Lower leg skin (tissue), 4 donors: ENCODE measurements at regions not wholly inside any gene's neighbourhood (a gene's known extent, or its start where the extent isn't known, plus 50 kb on each side); places are given as distances from the start of the nearest gene placed in this dataset.

Source experiments
- DNase-seq, 2 donors: peaks; one replicate each; pipeline ENCODE4 v3.0.0-alpha.2; 2019; ENCODE audit warnings: low spot score in 2 of 2
- H3K4me3 ChIP-seq: fragments of 200-600 bp; sonication (generic); 2 replicates; pipeline ENCODE4 v1.5.1; 2017; ENCODE audit warnings: mild to moderate bottlenecking, low read depth; ENCODE audit not compliant: poor library complexity, severe bottlenecking
- POLR2A ChIP-seq, 2 donors: fragments of 450-650 bp; IDR thresholded peaks; one replicate each; pipeline ENCODE4 v1.6.1; 2016 to 2017; ENCODE audit warnings: antibody characterized with exemption in 2 of 2, mild to moderate bottlenecking in 1 of 2, moderate library complexity in 1 of 2
- WGBS, 2 donors: methylation state at CpG; one replicate each; pipeline ENCODE4 v1.1.5; 2018; 5-methylcytosine and 5-hydroxymethylcytosine counted together
- intact Hi-C: fragments of 100-400 bp; cut with DNase I; formaldehyde crosslinking; loops from one replicate; pipeline ENCODE4 v1.15.0; 2023; ENCODE audit warnings: low total_unique reads
- TF ChIP-seq, protein P1 (sequence below), 3 donors: fragments of 450-650 bp; IDR thresholded peaks; one replicate each; pipeline ENCODE4 v1.5.1; 2016; ENCODE audit warnings: antibody characterized with exemption in 3 of 3, mild to moderate bottlenecking in 3 of 3, moderate library complexity in 2 of 3

DNA sequence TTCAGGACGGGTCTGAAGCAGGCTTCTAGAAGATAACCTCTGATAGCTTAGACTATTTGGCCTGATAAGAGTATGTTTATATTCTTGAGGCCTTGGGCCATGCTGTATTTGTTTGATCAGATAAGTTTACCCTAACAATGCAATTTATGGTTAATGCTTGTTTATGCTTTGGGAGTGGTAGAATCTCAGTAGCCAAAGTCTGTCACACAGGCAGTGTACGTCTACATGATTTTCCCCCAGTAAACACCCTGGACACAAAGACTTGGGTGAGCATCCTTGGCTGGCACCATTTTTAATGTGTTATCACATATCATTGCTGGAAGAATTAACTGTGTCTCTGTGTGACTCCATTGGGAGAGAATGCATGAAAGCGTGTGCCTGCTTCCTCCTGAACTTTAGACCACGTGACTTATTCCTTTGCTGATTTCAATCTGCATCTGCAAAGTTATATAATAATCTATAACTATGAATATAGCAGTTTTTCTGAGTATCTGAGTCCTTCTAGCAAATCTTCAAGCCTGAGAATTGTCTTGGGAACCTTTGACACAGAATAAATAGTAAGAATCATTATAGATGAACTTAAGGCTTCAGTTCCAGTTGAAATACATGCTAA lies 172.4 kb downstream of the CASP12 start:
- intact Hi-C loops, result no loop called here
- WGBS, 2 donors, result 56 to 75% methylated on average over 4 of the region's 4 CpGs
- no peak for DNase-seq
- no peak overlapping the region for H3K4me3 ChIP-seq
- no peak for TF ChIP-seq POLR2A (IDR thresholded peaks at IDR 0.05)
- TF ChIP-seq, protein P1, sequence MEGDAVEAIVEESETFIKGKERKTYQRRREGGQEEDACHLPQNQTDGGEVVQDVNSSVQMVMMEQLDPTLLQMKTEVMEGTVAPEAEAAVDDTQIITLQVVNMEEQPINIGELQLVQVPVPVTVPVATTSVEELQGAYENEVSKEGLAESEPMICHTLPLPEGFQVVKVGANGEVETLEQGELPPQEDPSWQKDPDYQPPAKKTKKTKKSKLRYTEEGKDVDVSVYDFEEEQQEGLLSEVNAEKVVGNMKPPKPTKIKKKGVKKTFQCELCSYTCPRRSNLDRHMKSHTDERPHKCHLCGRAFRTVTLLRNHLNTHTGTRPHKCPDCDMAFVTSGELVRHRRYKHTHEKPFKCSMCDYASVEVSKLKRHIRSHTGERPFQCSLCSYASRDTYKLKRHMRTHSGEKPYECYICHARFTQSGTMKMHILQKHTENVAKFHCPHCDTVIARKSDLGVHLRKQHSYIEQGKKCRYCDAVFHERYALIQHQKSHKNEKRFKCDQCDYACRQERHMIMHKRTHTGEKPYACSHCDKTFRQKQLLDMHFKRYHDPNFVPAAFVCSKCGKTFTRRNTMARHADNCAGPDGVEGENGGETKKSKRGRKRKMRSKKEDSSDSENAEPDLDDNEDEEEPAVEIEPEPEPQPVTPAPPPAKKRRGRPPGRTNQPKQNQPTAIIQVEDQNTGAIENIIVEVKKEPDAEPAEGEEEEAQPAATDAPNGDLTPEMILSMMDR (IDR thresholded peaks at IDR 0.05), result no peak

GRCh38 chr11:104713401-104713800 lies 184.9 kb downstream of the CASP12 start:
- TF ChIP-seq, protein P1 (IDR thresholded peaks at IDR 0.05), result no peak
- no peak for TF ChIP-seq POLR2A (IDR thresholded peaks at IDR 0.05)
- no peak overlapping the region for H3K4me3 ChIP-seq
- DNase-seq, result no peak
- 9 to 16% methylated on average over 1 of the region's 1 CpG for WGBS, 2 donors
- intact Hi-C loops, result no loop called here

- TF ChIP-seq, protein P1 (IDR thresholded peaks at IDR 0.05), result no peak
- TF ChIP-seq POLR2A (IDR thresholded peaks at IDR 0.05), result no peak
- intact Hi-C loops, result no loop called here
- no peak overlapping the region for H3K4me3 ChIP-seq
- DNase-seq, result peak in 1 of 2 donors; percentile 43
- WGBS, 2 donors, result 69 to 71% methylated on average over 4 of the region's 4 CpGs
Measured at GRCh38 chr11:104705490-104706190, 192.6 kb downstream of the CASP12 start.

DNA sequence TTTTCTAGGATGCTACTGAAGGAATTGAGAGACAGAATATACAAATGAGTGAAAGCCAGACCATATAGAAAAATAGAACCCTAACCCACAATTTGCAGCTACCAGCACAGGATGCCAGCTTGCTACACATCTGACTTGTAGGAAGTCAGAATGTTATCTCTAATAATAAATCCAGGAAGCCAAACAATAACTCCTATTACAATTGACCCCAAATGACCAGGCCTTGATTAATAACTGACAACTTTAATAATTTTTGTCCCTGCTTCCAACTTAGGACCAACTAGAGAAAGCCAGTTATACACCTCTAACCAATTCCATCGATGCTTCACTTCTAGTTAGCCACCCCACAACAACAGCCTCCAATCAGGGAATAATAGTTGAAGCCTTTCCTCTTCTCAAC lies 193.4 kb downstream of the CASP12 start:
- WGBS, 2 donors, result 76 to 86% methylated on average over 1 of the region's 1 CpG
- intact Hi-C loops, result no loop called here
- TF ChIP-seq, protein P1 (IDR thresholded peaks at IDR 0.05), result no peak
- TF ChIP-seq POLR2A (IDR thresholded peaks at IDR 0.05), result no peak
- H3K4me3 ChIP-seq, result no peak overlapping the region
- no peak for DNase-seq

DNA sequence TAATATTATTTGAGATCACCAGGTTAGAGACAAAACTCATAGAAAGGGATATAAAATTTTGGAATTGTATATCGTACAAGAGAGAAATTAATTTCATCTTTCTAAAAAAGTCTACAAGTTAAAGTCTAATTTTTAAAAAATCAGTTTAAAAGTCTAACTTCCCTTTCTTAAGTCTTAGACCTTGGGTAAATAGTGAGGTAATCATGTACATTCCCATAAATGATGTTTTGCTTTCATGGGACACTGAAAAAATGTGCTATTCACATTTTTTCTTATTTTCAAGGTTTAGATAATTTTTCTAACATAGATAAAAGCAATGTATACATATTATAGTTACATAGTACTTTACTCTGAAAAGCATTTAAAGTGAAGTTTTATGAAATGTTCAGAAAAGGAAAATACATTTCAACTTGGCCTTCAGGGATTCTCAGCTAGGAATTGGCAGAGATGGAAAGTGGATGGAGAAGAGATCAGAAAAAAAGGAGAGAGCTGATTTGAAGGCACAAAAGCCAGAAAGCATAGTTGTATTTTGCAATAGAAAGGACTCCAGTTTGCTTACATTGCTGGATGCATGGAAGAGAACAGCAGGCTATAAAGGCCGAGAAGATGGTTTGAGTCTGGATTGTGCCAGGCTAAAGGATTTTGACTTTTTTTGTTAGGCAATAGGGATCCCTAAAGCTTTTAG lies 194.0 kb downstream of the CASP12 start:
- TF ChIP-seq POLR2A (IDR thresholded peaks at IDR 0.05), result no peak
- TF ChIP-seq, protein P1 (IDR thresholded peaks at IDR 0.05), result no peak
- no peak overlapping the region for H3K4me3 ChIP-seq
- no peak for DNase-seq
- WGBS, 2 donors, result 97% methylated on average over 2 of the region's 2 CpGs
- intact Hi-C loops, result no loop called here
